Nephron (organoid): ENCODE measurements at regions not wholly inside any gene's neighbourhood (a gene's known extent, or its start where the extent isn't known, plus 50 kb on each side); places are given as distances from the start of the nearest gene placed in this dataset.

Experiments
- H3K27ac Mint-ChIP-seq, 3 experiments: 2 replicates each; pipeline ENCODE4 v1.8.0; 2020; ENCODE audit warnings: mixed read lengths in 3 of 3, mild to moderate bottlenecking in 2 of 3, moderate library complexity in 1 of 3
- H3K27me3 Mint-ChIP-seq: 2 replicates; pipeline ENCODE4 v1.8.0; 2021; ENCODE audit warnings: low read depth, mild to moderate bottlenecking, moderate library complexity, mixed read lengths
- H3K36me3 Mint-ChIP-seq: 2 replicates; pipeline ENCODE4 v1.8.0; 2020; ENCODE audit warnings: low read depth, mixed read lengths
- H3K4me1 Mint-ChIP-seq: 2 replicates; pipeline ENCODE4 v1.8.0; 2020; ENCODE audit warnings: mixed read lengths
- H3K4me3 Mint-ChIP-seq, 3 experiments: 2 replicates each; pipeline ENCODE4 v1.8.0; 2020; ENCODE audit warnings: mild to moderate bottlenecking in 3 of 3, mixed read lengths in 3 of 3, moderate library complexity in 2 of 3
- H3K9me3 Mint-ChIP-seq: 2 replicates; pipeline ENCODE4 v1.8.0; 2020; ENCODE audit warnings: mixed read lengths
- TF ChIP-seq, protein P1 (sequence below), 3 experiments: fragments of 200-600 bp; sonication (generic); IDR thresholded peaks; one replicate each; pipeline ENCODE4 v1.5.0; 2021; ENCODE audit warnings: antibody characterized with exemption in 3 of 3; ENCODE audit not compliant: unreplicated experiment in 3 of 3

DNA sequence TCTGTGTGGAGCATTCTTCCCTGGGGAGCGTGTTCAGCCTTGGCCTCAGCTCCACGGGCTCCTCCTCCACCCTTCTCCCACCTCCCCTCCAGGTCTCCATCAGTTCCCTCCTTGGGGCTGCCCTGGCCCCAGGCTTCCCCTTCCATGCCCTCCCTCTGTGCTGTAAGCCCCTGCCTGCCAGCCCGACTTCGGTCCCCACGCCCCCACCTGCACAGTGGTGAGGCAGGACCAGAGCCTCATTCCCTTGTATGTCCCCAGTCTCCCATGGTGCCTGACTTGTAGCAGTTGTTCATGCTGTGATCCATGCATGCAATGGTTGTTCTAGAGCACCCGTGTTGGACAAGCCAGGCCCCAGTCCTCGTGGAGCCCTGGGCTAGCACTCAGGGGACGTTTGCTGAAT lies 199.4 kb downstream of the RBFOX3 start:
- TF ChIP-seq, protein P1, sequence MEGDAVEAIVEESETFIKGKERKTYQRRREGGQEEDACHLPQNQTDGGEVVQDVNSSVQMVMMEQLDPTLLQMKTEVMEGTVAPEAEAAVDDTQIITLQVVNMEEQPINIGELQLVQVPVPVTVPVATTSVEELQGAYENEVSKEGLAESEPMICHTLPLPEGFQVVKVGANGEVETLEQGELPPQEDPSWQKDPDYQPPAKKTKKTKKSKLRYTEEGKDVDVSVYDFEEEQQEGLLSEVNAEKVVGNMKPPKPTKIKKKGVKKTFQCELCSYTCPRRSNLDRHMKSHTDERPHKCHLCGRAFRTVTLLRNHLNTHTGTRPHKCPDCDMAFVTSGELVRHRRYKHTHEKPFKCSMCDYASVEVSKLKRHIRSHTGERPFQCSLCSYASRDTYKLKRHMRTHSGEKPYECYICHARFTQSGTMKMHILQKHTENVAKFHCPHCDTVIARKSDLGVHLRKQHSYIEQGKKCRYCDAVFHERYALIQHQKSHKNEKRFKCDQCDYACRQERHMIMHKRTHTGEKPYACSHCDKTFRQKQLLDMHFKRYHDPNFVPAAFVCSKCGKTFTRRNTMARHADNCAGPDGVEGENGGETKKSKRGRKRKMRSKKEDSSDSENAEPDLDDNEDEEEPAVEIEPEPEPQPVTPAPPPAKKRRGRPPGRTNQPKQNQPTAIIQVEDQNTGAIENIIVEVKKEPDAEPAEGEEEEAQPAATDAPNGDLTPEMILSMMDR (IDR thresholded peaks at IDR 0.05; ENCODE audit: unreplicated experiment in 3 of 3), result no peak
- peaks cover 5% of the 10 kb centered on the region for H3K4me1 Mint-ChIP-seq
- H3K27ac Mint-ChIP-seq, result no peak overlapping the region
- H3K4me3 Mint-ChIP-seq, result no peak overlapping the region
- no peaks in the 10 kb centered on the region for H3K36me3 Mint-ChIP-seq
- peaks cover 33% of the 10 kb centered on the region for H3K27me3 Mint-ChIP-seq
- H3K9me3 Mint-ChIP-seq, result no peaks in the 10 kb centered on the region

DNA sequence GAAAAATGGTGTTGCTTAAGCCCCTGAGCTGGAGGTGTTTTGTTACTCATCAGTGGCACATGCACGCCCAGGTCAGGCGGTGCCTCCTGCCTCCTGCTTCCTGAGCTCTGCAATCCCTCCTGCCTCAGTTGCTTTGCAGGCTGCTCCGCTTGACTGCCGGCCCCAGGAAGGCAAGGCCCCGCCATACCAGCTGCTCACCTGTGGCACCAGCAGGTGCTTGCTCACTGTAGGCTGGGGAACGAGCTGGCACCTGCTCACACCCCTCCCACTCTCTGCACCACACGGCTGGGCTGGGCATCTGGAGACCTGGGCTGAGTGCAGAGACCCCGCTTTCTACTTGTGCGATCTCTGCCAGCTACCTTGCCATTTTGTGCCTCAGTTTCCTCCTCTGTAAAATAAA lies 200.2 kb downstream of the RBFOX3 start:
- TF ChIP-seq, protein P1 (IDR thresholded peaks at IDR 0.05; ENCODE audit: unreplicated experiment in 3 of 3), result no peak
- peaks cover 36% of the 10 kb centered on the region for H3K27me3 Mint-ChIP-seq
- peaks cover 3% of the 10 kb centered on the region for H3K9me3 Mint-ChIP-seq
- H3K36me3 Mint-ChIP-seq, result no peaks in the 10 kb centered on the region
- H3K4me1 Mint-ChIP-seq, result peaks cover 5% of the 10 kb centered on the region
- H3K27ac Mint-ChIP-seq, result no peak overlapping the region
- no peak overlapping the region for H3K4me3 Mint-ChIP-seq

DNA sequence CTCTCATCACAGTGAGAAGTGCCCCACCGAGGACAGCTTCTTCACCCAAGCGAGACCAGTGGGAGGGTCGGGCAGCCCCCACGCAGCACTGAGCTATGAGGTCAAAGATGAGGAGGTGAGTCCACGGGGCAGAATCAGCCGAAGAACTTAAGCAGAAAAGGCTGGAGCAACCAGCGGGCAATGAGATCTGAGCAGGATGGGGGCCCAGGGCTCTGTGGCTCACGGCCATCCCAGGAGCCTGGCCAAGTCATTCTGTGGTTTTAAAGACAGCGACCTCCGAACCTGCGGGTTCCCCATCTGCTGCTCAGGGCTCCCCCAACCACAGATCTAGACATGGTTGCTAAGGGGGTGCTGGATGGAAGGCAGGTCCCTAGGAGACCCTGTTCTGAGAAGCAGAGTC lies 202.6 kb downstream of the RBFOX3 start:
- Mint-ChIP-seq H3K4me1 (peaks cover 5% of the 10 kb centered on the region), H3K27ac (no peak overlapping the region)

DNA sequence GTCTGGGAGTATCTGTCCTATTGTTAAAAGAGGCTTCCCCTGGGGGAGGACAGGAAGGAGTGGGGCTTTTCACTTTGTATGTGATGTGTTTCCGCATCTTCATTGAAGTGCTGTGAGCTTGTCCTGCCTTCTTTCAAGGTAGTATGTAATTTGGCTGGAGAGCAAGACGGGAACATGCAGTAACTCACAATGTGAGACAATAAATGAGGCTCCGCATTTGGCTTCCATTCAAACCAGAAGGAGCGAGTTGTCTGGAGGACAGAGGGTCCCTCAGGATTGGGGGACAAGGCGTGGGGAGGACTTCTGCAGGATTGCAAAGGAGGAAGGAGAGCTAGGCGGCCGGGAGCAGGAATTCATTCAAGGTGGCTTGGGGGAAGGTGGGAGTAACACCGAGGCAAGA lies 203.5 kb downstream of the RBFOX3 start:
- TF ChIP-seq, protein P1 (IDR thresholded peaks at IDR 0.05; ENCODE audit: unreplicated experiment in 3 of 3), result no peak
- peaks cover 3% of the 10 kb centered on the region for H3K9me3 Mint-ChIP-seq
- peaks cover 55% of the 10 kb centered on the region for H3K27me3 Mint-ChIP-seq
- peaks cover 5% of the 10 kb centered on the region for H3K4me1 Mint-ChIP-seq
- H3K4me3 Mint-ChIP-seq, result no peak overlapping the region
- no peak overlapping the region for H3K27ac Mint-ChIP-seq
- no peaks in the 10 kb centered on the region for H3K36me3 Mint-ChIP-seq

More for the DNA sequence above, 202.6 kb downstream of the RBFOX3 start:
- H3K27me3 Mint-ChIP-seq, result peaks cover 49% of the 10 kb centered on the region
- TF ChIP-seq, protein P1 (IDR thresholded peaks at IDR 0.05; ENCODE audit: unreplicated experiment in 3 of 3), result no peak
- H3K4me3 Mint-ChIP-seq, result no peak overlapping the region
- H3K9me3 Mint-ChIP-seq, result peaks cover 3% of the 10 kb centered on the region
- H3K36me3 Mint-ChIP-seq, result no peaks in the 10 kb centered on the region

DNA sequence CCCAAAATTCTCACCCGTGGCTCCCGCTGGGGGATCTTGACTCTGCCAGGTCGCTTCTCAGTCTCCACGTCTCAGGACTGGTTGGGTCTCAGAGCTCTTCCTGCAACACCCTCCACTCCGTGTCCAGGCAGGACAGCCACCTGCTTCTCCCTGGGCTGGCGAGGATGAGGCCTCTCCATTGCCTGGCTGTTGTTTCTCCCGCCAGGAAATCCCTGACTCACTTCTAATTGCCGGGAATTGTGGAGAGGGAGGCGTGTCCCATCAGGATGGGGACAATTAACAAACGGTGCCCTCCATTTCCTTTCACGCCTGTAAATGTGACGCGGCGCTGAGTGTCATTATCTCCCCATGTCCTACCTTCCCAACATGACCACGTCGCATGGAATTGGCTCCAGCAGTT lies 204.5 kb downstream of the RBFOX3 start:
- H3K9me3 Mint-ChIP-seq, result peaks cover 3% of the 10 kb centered on the region
- peaks cover 65% of the 10 kb centered on the region for H3K27me3 Mint-ChIP-seq
- H3K4me3 Mint-ChIP-seq, result no peak overlapping the region
- H3K36me3 Mint-ChIP-seq, result no peaks in the 10 kb centered on the region
- H3K27ac Mint-ChIP-seq, result no peak overlapping the region
- TF ChIP-seq, protein P1 (IDR thresholded peaks at IDR 0.05; ENCODE audit: unreplicated experiment in 3 of 3), result no peak
- H3K4me1 Mint-ChIP-seq, result peaks cover 7% of the 10 kb centered on the region

DNA sequence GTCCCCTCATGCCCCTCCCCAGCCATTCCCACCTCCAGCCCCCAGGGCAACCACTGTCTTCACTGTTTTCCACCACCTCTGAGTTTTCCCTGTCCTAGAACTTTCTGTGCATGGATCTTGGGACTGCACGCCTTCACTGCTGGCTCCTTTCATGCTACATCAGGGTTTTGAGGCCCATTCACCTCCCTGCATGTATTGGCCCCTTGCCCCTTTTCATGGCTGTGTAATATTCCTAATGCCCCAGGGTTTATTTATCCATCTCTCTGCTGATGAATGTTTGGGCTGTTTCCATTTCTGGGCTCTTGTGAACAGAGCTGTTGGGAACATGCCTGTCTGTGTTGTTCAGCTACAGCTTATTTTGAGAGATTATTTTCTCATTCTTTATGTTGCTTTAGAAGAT lies 205.0 kb downstream of the RBFOX3 start:
- Mint-ChIP-seq H3K9me3 (peaks cover 3% of the 10 kb centered on the region), H3K4me1 (peaks cover 12% of the 10 kb centered on the region), H3K36me3 (no peaks in the 10 kb centered on the region), H3K27me3 (peaks cover 70% of the 10 kb centered on the region), H3K4me3 (no peak overlapping the region), H3K27ac (no peak overlapping the region)
- TF ChIP-seq, protein P1 (IDR thresholded peaks at IDR 0.05; ENCODE audit: unreplicated experiment in 3 of 3), result no peak
